SK-N-MC (cell line): ENCODE measurements at regions not wholly inside any gene's neighbourhood (a gene's known extent, or its start where the extent isn't known, plus 50 kb on each side); places are given as distances from the start of the nearest gene placed in this dataset.

ENCODE experiments used
- EZH2 ChIP-seq: fragments of 200-600 bp; sonication (generic); IDR thresholded peaks from one replicate; pipeline ENCODE4 v1.6.1; 2017; ENCODE audit warnings: antibody characterized with exemption
- POLR2AphosphoS5 ChIP-seq: IDR thresholded peaks from 2 replicates; pipeline ENCODE4 v1.6.1; 2012; ENCODE audit warnings: mild to moderate bottlenecking, low read depth, low read length, borderline replicate concordance

GRCh38 chrX:124931241-124931640, 388.4 kb upstream of the TEX13C start:
- TF ChIP-seq EZH2 = no peak
- no peak for TF ChIP-seq POLR2AphosphoS5
